Fibroblast of upper back skin (primary cell): ENCODE measurements at regions not wholly inside any gene's neighbourhood (a gene's known extent, or its start where the extent isn't known, plus 50 kb on each side); places are given as distances from the start of the nearest gene placed in this dataset.

Experiments
- DNase-seq: peaks from one replicate; pipeline ENCODE4 v3.0.0-alpha.2; 2013

- no peak for DNase-seq
Observed at GRCh38 chr9:126127591-126127990, 199.0 kb upstream of the MVB12B start.

GRCh38 chr9:126128494-126129142, 198.0 kb upstream of the MVB12B start:
- no peak for DNase-seq

DNA sequence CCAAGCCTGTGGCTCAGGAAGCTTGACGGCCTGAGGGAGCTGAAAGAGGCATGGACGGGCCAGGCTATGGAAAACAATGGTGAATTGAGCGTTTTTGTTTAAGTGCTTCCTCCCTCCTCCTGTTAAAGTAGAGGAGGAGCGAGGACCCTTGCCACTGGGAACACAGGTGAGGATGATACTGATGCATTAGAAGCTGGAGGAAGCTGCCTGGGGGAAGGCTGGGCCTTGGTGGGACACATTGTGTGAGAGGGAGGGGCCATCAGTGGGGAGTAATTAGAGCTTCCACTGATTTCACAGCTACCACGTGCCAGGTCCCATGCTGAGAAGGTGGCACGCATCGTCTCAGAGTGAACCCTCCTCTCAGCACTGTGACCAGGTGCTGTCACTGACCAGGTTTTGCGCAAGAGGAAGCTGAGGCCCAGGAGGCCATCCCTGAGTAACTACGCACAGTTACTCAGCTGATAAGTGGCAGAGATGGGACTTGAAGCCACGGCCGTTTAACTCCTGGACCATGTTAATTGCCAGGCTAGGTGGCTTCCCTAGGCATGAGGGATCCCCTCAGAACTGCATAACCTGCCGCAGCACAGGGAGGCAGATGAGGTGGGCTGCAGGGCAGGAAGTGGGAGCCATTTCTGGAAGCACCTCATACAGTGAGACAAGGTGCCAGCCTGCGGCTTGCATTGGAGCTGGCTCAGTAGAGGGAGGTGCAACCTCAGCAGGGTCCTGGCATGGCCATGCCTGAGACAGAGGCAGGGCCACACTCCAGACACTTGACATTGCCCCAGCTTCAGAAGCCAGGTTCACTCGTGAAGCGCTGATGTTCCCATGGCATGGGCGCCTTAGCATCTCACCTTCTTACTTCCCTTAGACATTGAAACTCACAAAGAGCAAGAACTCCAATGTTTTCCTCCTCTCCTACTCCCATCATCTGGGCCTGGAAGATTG, 195.3 kb upstream of the MVB12B start:
- no peak for DNase-seq

DNA sequence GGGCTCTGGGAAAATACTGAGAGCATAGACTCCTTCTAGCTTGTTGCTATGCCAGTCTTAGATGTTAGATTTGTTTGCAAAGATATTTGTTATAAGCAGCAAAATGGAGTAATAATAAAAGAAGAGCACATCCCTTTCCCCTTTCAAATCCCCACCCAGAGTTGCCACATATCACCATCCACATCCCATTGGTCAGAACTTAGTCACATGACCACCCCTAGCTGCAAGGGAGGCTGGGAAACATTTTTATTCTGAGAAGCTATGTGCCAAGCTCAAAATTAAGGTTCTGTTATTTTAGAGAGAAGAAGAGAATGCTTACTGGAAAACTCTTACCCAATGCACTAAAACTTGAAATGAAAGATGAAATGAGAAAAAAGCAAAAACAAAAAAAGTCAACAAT, 193.9 kb upstream of the MVB12B start:
- no peak for DNase-seq

DNA sequence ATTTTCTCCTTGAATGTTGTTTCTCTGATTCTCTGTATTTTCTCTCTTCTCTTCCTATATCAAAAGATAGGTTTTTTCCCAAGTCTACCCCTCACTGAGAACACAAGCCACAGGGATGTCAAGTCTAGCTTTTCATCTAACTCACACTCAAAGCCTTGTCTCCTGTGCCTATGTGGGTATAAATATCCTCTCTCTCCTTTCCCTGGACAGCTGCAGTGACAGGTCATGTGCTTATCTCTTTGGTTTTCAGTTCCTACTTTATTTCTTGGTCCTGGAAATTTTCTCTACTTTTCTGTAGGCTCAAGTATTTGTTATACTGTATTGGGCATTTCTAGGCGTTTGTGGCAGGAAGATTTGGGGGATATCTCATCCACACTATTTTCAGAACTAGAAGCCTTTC, 182.4 kb upstream of the MVB12B start:
- no peak for DNase-seq

GRCh38 chr9:126144603-126145456, 181.8 kb upstream of the MVB12B start:
- DNase-seq: no peak

DNA sequence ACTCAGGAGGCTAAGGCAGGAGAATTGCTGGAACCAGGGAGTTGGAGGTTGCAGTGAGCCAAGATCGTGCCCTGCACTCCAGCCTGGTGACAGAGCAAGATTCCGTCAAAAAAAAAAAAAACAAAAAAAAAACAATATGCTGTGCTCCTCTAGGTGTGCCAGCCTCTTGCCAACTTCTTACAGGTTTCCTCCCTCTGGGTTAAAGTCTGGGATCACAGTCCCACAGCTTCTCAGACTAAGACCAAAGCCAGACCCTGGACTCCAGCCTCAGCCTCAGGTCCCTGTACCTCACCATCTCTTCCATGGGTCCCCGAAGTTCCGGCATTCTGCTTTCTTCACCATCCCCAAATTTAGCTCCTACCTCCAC, 180.8 kb upstream of the MVB12B start:
- no peak for DNase-seq

GRCh38 chr9:126146254-126147145, 180.1 kb upstream of the MVB12B start:
- no peak for DNase-seq

DNA sequence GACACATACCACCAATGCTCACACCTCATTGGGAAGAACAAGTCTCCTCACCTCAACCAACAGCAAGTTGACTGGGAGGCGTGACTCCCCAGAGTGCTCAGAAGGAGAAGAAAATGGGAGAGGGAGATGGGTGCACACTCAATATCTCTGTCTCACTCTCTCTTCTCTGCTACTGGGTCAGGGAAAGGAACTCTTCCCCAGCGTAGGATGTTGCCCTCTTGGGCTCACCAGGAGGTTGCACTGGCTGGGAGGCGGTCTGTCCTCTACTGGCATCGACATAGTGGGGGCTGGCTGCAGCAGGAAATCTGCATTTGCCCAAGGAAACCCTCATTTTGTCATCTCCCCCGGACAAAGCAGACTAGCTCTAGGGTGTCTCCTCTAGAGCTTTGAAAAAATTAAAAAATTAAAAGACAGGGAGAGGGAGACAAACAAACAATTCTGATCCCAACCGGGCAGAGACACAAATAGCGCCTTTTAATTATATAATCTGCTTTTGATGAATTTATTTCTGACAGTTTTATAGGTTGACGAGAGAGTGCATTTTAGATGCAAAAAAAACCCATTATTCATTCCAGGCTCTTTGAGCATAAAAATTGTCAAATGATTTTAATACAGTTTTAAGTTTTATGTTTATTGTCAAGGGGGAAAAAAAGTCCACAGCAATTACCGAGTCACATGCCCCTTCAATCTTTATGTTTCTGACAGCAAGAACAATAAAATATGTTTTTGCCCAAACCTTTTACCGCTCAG, 179.3 kb upstream of the MVB12B start:
- DNase-seq: no peak

DNA sequence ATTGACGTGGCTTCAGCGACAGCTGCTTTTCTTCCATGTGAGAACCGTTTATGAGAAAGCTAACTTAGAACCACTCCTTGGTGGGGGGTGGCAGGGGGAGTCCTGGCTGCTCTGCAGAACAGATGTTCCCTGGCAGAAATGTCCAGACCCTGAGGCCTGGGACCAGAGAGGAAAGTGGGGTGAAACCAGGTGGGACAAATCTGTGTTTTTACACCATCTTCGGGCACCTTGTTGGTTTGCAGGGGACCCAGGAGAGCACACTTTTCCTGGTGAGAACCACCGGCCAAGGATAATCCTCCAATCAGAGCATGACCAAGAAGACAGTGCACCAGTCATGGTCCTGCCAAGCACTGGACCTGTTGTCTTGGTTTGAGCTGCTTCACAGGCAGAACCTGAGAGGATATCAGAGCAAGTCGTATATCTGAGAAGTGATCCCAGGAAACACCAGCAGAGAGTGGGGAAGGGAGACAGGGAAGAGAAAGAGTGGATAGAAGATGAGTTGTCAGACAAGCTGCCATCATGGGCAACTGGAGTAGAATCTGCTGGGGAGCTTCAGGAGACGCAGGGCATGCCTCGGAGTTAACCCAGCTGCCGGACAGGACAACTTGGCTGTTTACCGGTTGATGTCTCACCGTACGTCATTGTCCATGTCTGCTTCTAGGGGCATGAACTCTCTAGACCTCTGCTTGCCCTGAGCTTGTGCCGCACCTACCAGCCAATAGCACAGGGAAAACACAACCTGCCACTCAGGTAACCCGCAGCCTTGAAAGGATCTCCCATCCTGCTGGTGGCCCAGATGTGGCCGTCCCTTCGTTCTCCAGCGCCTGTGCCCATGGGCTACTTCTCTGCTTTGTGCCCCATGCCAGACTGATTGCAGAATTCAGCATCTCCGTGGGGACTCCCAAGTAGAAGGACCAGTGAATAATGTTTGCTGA, 178.4 kb upstream of the MVB12B start:
- no peak for DNase-seq

GRCh38 chr9:126148994-126149393, 177.6 kb upstream of the MVB12B start:
- DNase-seq: no peak

- DNase-seq: no peak
Observed at GRCh38 chr9:126149661-126150060, 177.0 kb upstream of the MVB12B start.

GRCh38 chr9:126150411-126151030, 176.1 kb upstream of the MVB12B start:
- DNase-seq: no peak

DNA sequence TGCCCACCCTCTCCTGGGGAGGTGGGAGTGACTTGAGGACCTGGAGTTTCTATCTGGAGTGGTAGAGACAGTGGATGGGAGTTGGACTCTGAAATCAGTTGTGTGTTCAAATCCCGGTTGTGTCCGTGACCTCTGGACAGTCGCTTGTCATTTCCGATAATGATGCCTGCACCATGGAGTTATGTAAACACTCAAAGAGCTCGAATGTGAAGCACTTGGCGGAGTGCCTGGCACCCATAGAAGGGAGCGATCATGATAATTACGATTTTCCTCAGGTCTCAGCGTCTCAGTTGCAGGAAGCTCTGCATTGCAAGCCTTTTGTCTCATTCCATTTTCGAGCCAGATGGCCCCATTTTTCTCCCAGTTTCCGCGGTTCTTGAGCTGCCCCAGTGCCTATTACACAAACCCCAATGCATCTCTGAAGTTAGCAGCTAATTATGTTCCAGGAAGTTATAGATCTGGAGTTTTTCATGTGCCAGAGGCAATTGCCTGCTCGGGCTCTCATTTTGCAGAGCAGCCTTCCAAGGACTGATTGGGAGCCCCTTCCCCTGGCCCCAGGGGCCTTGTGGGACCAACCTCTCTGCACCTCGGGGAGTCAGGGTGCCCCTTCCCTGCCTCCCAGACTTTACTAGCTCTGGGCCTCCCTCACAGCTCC, 175.5 kb upstream of the MVB12B start:
- DNase-seq: no peak

GRCh38 chr9:126151686-126152134, 174.9 kb upstream of the MVB12B start:
- DNase-seq: no peak

DNA sequence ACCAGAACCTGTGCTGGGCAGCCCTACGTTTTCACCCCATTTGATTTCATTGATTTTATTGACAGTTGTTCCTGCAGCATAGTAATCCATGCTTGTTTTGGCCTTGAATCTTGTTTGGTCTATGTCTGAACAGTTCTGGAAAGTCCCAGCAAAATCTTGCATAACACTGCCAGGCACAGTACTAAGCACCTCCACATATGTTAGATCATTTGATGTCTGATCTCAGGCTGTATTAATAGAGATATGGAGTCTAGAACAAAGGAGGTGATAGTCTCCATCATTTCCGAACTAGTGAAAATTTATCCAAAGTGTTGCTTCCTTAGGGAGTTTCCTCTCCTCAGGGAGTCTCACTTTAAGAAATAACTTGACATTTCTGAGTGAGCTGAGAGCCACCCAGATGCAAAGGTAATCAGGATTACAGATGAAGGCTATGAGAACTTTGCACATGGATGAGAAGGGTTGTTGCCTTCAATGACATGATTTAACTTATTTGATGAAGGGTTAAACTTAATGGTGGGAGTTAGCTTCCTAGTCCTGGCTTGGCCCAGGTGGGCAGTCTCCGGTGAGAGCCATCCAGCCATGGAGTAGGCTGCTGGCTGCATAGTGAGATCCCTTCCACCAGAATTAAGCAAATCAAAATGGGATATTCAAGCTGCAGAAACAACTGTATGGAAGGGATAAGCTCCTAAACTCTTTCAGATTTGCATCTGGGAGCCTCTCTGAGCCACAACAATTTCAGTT, 173.8 kb upstream of the MVB12B start:
- no peak for DNase-seq

DNA sequence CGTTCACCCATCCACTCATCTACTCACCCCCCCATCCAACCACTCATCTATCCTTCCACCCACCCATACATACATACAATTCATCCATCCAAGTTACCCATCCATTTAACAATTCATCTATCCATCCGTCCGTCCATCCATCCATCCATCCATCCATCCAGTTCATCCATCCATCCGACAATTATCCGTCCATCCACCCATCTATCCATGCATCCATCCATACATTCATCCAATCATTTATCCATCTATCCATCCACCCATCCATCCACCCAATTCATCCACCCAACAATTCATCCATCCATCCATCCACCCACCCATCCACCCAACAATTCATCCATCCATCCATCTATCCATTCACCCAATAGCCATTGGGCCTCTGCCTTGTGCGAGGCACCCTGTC, 173.2 kb upstream of the MVB12B start:
- DNase-seq: no peak

DNA sequence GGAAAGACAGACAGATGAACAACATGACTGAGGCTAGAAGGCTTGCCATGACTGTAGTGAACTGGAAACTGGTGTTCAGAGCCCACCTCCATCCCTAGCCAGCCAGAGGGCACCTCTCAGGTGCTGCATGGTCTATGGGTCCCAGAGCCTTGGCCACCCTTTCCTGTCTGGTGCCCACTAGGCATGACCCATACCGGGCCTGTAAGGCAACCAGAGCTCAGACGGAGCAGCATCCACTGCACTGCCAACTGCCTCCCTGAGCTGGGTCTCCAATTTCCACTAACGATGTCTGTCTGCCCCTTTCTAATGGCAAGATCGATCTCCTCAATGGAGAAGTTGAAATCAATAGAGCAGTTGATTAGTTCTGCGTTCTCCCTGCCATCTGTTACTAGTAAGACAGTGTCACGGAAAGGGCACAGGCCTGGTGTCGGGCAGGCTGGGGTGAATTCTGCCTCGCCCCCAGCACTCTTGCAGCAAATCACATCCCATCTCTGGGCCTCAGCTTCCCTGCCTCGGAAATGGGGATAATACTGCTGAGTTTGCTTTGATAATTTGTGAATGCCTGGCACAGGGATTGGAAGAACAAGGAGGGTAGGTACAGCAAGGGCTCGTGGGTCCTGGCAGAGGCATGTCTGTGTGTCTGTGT, 172.3 kb upstream of the MVB12B start:
- DNase-seq: no peak
